COLO829 (cell line): ENCODE measurements at regions not wholly inside any gene's neighbourhood (a gene's known extent, or its start where the extent isn't known, plus 50 kb on each side); places are given as distances from the start of the nearest gene placed in this dataset.

ENCODE experiments used
- DNase-seq: peaks from one replicate; pipeline ENCODE4 v3.0.0; 2012; ENCODE audit warnings: low spot score

DNA sequence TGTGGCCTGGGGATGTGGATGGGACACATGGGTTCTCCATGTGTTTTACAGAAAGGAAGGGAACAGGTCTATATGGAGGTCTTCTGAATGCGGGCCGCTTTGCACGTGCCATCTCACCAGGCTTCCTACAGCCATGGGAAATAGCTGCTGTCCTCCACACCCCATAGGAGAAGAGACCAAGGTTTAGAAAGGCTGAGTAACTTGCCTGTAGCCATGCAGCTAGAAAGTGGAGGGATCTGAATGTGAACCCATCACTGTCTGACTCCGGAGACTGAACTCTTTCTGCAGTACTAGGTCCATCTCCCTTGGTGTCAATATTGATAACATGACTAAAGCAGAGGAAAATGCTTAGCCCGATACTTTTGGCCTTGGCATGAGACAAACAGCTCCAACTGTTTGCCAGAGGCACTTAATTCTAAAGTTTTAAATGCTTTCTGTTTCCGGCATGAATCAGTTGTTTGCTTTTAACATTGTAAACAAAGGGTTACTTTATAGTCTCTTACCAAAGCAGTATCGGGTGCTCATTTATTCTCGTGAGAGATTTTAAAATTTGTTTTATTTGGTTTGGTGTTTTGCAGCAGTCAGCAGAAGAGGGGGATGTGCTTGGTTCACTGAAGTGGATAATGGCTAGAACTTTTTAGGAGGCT, 64.8 kb upstream of the LOXL4 start:
- peak; percentile 77 for DNase-seq

DNA sequence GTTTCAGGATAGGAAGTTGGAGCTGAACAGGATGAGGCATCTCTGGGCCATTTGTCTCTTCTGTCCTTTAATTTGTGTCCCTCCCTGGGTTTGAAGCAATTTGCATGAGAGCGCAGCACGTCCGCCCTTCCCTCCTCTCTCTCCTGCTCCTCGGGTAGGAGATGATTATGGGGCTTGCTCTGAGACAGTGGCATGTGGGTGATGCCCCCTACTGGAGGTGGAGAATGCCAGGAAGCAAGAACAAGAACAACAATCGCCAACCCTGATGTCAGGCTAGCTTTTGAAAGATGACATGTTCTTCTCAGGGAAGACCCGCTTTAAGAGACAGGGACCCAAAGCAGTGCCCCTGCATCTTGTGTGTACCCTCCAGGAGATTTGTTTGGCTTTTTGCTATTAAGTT, 63.9 kb upstream of the LOXL4 start:
- no peak for DNase-seq

DNA sequence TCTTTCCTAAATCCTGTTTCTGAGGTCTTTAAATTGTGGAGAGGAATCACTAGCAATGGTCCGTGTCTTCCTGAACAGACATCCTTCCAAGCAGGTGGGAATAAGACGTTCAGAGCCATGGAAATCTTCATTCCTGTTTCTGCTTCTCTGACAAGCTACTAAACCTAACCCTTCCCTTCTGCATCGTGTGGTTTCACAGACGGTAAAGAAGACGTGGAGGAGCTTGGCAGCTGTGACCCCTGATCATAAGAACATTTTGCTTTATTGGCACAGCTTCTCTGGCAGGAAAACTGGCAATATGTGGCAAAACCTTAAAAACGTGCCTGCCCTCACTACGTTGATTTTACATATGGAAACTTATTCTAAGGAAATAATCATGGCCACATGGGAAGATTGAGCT, 63.0 kb upstream of the LOXL4 start:
- DNase-seq, result no peak

DNA sequence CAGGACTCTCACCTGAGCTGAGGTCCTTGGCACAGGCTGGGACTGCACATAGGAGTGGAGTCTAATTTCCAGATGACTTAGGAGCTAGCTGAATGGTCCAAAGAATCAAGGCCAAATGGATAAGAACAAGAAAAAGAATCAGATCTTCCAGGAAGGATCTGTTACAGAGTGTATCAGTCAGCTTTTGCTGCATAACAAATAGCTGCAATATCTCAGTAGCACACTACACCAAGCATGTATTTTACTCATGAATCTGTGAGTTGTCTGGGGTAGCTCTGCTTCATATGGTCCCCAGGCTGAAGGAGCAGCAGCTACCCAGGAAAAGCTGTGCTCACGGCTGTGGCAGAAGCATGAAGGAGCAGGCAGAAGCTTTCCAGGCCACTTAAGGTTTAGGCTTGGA, 60.6 kb upstream of the LOXL4 start:
- no peak for DNase-seq

- DNase-seq, result no peak
Observed at GRCh38 chr10:98328163-98328562, 60.2 kb upstream of the LOXL4 start.

DNA sequence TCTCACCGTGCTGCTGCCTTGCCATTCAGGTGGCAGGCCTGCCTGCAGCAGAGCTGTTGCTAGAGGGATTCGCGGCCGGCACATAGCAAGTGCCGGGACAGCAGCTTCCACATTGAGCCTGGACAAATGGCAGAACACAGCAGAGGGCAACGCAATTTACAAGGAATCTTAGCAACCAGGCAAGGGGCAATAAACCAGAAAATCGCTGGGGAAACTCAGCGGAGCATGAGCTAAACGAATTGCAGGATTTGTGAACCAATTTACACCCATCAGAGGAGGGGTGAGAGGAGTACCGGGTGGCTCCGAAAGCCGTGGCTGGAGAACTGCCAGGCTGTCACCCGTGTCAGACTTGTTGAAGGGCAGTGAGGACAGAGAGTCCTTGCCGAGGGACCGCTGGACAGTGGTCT, 58.6 kb upstream of the LOXL4 start:
- no peak for DNase-seq

DNA sequence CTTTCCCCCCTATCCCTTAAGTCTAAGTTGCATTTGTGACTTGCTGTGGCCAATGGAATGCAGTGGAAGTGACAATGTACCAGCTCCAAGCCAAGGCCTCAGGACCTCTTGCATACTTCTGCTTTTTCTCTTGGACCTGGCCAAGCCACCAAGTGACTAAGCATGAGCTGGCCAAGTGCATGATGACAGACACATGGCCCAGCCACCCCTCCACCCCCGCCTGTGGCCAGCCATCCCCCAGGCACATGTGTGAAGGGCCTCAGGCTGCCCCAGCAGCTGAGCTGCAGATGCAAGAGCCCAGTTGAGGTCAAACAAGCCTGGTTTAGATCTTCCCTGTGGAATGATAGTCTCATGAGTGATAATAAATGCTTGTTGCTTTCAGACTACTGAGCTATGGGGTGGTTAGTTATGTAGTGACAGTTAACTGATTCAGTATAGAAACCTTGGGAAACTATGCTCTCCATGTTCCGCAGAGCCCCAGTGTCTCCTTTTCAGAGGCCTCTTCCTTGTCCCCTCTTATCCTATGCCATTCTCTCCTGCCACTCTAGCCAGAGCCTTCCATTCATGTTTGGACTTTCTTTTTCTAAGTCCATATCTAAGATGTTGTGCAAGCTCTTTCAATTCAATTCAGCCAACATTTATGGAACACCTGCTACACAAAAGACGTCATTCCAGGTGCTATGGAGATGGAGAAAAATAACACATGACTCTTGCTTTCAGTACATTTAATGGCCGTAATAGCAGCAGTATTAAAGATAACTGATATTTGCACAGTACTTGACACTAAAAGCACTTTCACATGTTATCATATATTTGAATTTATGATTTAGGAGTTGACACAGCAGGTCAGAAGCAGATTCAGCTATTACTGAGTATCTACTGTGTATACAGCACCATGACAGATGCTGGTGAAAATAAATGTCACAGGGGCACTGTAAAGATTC, 55.5 kb upstream of the LOXL4 start:
- DNase-seq, result no peak

DNA sequence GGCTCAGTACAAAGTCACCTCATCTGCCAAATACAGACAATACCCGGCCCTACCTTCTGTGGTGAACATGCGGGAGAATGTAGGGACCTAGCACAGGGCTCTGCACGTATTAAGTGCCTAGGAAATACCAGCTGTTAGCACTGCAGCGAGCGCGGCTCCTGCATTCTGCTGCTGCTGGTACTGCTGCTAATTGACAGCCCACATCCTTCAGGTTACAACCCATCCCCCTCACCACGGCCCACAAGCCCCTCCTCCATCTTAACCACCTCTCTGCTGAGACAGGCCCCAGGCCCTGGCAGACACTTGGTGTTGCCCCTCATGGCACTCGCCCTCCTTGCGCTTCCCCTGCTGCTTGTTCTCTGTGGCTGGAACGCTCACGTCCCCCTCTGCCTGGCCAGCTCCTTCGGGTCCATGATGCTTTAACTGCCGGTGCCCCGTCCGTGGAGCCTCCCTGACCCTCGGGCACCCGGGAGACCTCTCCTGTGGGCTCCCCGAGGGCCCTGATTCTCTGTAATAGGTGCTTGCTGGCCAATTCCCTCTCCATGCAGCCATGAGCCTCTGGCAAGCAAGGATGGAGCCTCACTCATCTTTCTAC, 53.3 kb upstream of the LOXL4 start:
- no peak for DNase-seq

DNA sequence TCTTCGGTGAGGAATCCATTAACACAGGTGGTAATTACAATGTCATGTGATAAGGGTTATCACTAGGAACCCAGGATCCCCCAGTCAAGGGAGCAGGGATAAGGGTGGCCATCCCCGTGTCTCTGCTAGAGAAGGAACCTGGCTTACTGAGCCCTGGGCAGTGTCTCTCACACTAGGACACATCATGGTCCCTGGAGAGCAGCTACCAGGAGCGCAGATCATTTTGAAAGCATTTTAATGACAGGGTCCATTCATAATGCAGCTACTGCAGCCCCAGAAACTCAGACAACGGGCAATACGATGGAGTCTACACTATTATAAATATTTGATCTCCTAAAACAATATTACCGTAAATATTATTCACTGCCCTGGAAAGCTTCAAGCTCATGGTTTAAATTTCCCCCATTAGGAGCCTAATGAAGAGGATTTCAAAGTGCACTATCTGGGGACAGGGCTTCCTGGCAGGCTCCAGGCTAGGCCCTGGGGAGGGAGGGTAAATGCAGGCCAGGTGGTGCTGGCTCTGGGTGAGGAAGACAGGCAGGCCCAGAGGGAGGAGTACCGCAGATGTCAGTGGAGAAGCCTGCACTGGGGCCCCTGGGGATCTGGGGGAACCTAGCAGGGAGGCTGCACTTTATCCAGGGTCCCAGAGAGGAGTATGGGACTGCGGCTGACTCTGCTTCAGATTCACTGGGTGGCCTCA, 52.6 kb upstream of the LOXL4 start:
- DNase-seq, result no peak

DNA sequence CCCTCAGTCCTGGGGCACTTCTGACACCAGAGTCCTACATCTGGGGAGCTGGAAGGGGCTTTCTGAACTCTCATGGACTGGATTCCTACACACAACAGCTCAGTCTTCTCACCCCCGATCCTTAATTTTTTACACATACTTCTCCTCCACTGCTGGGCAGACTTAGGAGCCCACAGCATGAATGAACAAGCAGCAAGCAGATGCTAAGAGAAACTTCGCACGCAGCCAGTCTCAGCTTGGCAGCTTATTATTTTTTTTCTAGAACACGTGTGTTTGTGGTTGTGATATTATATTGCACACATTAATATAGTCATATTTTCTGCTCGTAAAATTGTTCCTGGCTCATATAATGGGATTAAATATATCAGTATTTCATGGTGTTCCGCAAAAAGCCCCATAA, 50.9 kb upstream of the LOXL4 start:
- DNase-seq, result no peak
